Neural progenitor cell (in vitro differentiated cells): ENCODE measurements at regions not wholly inside any gene's neighbourhood (a gene's known extent, or its start where the extent isn't known, plus 50 kb on each side); places are given as distances from the start of the nearest gene placed in this dataset.

Source experiments
- EZH2 ChIP-seq: fragments of 200-600 bp; sonication (generic); IDR thresholded peaks from 2 replicates; pipeline ENCODE4 v1.6.1; 2017; ENCODE audit warnings: antibody characterized with exemption, mild to moderate bottlenecking, moderate library complexity
- EZH2phosphoT487 ChIP-seq: fragments of 200-600 bp; sonication (generic); IDR thresholded peaks from 2 replicates; pipeline ENCODE4 v1.6.1; 2017; ENCODE audit warnings: antibody characterized with exemption
- TF ChIP-seq, protein P1 (sequence below): fragments of 200-600 bp; sonication (generic); IDR thresholded peaks from 2 replicates; pipeline ENCODE4 v1.5.1; 2017; ENCODE audit warnings: antibody characterized with exemption, mild to moderate bottlenecking

DNA sequence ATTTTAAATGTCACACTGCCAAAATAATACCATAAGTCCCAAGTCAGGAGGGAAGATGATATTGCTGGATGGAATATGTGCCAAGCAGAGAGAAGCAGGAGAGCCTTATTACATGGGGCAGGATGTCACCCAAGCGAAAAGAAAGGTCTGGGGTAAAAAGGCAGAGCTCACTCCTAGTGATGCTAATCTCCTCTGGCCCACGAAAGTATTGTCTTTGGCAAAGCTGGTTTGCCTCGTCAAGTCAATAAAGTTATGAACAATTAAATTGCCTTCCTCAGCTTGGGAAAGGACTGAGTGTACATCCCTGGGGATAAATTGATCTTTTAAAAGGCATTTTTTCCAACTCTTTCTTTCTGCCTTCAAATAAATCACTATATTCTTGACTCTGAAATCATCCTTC lies 220.6 kb downstream of the DMAC1 start:
- TF ChIP-seq, protein P1, sequence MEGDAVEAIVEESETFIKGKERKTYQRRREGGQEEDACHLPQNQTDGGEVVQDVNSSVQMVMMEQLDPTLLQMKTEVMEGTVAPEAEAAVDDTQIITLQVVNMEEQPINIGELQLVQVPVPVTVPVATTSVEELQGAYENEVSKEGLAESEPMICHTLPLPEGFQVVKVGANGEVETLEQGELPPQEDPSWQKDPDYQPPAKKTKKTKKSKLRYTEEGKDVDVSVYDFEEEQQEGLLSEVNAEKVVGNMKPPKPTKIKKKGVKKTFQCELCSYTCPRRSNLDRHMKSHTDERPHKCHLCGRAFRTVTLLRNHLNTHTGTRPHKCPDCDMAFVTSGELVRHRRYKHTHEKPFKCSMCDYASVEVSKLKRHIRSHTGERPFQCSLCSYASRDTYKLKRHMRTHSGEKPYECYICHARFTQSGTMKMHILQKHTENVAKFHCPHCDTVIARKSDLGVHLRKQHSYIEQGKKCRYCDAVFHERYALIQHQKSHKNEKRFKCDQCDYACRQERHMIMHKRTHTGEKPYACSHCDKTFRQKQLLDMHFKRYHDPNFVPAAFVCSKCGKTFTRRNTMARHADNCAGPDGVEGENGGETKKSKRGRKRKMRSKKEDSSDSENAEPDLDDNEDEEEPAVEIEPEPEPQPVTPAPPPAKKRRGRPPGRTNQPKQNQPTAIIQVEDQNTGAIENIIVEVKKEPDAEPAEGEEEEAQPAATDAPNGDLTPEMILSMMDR, result no peak
- TF ChIP-seq EZH2phosphoT487 (no peak), EZH2 (no peak)
